Adrenal gland (tissue), 9 donors: ENCODE measurements at regions not wholly inside any gene's neighbourhood (a gene's known extent, or its start where the extent isn't known, plus 50 kb on each side); places are given as distances from the start of the nearest gene placed in this dataset.

Experiments
- DNase-seq, 7 donors: peaks; one replicate each; pipeline ENCODE4 v3.0.0-alpha.2; 2019 to 2020
- H3K27ac ChIP-seq, 5 donors: fragments of 200-600 bp; sonication (generic) in 4 of 5; 1 replicate in 3 of 5; 2 replicates in 2 of 5; pipeline versions ENCODE4 v1.5.1 to v1.8.0; 2016 to 2020; ENCODE audit warnings: mild to moderate bottlenecking in 1 of 5
- H3K27me3 ChIP-seq: fragments of 200-600 bp; 2 replicates; pipeline ENCODE4 v1.8.0; 2021
- H3K36me3 ChIP-seq, 2 donors: fragments of 200-600 bp; replicated peaks in 1 of 2; 1 replicate in 1 of 2; 2 replicates in 1 of 2; pipeline versions ENCODE4 v1.5.1 to v1.8.0; 2018 to 2022
- H3K4me1 ChIP-seq, 2 donors: fragments of 200-600 bp; replicated peaks in 1 of 2; 1 replicate in 1 of 2; 2 replicates in 1 of 2; pipeline versions ENCODE4 v1.5.1 to v1.8.0; 2018 to 2021
- H3K4me3 ChIP-seq, 4 donors: fragments of 200-600 bp; sonication (generic) in 3 of 4; one replicate each; pipeline ENCODE4 v1.5.1; 2016 to 2018
- H3K9me3 ChIP-seq, 3 donors: fragments of 200-600 bp; sonication (generic) in 1 of 3; replicated peaks in 1 of 3; 1 replicate in 2 of 3; 2 replicates in 1 of 3; pipeline versions ENCODE4 v1.5.1 to v1.8.0; 2016 to 2021
- CTCF ChIP-seq, 6 experiments: fragments of 450-650 bp in 4 of 6; fragments of 200-600 bp in 2 of 6; sonication (generic) in 1 of 6; IDR thresholded peaks; 1 replicate in 5 of 6; 2 replicates in 1 of 6; pipeline versions ENCODE4 v1.5.1 to v1.8.0; 2016 to 2021; ENCODE audit warnings: antibody characterized with exemption in 6 of 6, mild to moderate bottlenecking in 2 of 6, moderate library complexity in 1 of 6
- POLR2A ChIP-seq, 2 donors: fragments of 450-650 bp; IDR thresholded peaks; one replicate each; pipeline ENCODE4 v1.6.1; 2017; ENCODE audit warnings: antibody characterized with exemption in 2 of 2, mild to moderate bottlenecking in 2 of 2, moderate library complexity in 1 of 2
- WGBS, 4 donors: extraction: QIAGEN DNeasy Blood & Tissue Kit in 2 of 4; methylation state at CpG; one replicate each; pipeline versions ENCODE4 v1.1.5 to v1.1.7; 2013 to 2017; 5-methylcytosine and 5-hydroxymethylcytosine counted together
- intact Hi-C, 2 donors: fragments of 100-400 bp; cut with DNase I; formaldehyde crosslinking; loops; one replicate each; pipeline versions ENCODE4 v1.14.1 to v1.15.0; 2022 to 2023
- donor health status: healthy with polysubstance abuse.
- donor health status: Bipolar disorder and iron deficiency.
- donor health status: DM: yes; HTN: yes; CAD: no.
- donor health status: DM: no; HTN: no; CAD: no.
- donor health status: DM: no; HTN: no; CAD: no.

DNA sequence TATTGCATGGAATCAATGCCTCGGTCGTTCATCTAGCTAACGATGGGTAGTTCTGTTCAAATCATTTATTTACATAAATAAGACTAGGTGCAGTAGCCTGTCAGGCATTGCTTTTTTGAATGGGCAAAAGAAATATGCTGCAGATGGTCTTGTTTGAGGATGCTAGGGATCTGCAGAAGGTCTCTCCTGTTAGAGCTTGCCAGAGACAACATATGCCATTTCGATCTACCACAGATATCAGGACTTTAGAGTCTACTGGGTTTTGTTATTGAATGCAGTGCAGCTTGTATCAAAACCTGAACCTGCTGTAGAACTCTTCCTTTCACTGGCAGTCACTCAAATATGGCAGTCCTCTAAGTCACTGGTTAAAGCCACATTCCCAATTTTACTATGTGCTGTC, 381.1 kb upstream of the CDH10 start:
- H3K27ac ChIP-seq: no peak overlapping the region
- H3K9me3 ChIP-seq: no peaks in the 10 kb centered on the region
- intact Hi-C loops: no loop called here
- TF ChIP-seq POLR2A (IDR thresholded peaks at IDR 0.05) (no peak), CTCF (IDR thresholded peaks at IDR 0.05) (no peak)
- H3K27me3 ChIP-seq: no peaks in the 10 kb centered on the region
- H3K36me3 ChIP-seq: no peaks in the 10 kb centered on the region
- H3K4me1 ChIP-seq: no peaks in the 10 kb centered on the region
- WGBS, 4 donors: 65 to 79% (median 74%) methylated on average over 4 of the region's 4 CpGs
- no peak overlapping the region for H3K4me3 ChIP-seq
- DNase-seq: no peak

GRCh38 chr5:25020454-25020853, 375.7 kb upstream of the CDH10 start:
- Histone ChIP-seq H3K9me3 (no peaks in the 10 kb centered on the region), H3K27ac (no peak overlapping the region), H3K27me3 (no peaks in the 10 kb centered on the region), H3K36me3 (no peaks in the 10 kb centered on the region), H3K4me1 (no peaks in the 10 kb centered on the region), H3K4me3 (no peak overlapping the region)
- 42 to 48% (median 48%) methylated on average over 1 of the region's 1 CpG for WGBS, 4 donors
- TF ChIP-seq CTCF (IDR thresholded peaks at IDR 0.05) (no peak), POLR2A (IDR thresholded peaks at IDR 0.05) (no peak)
- intact Hi-C loops: no loop called here
- no peak for DNase-seq

GRCh38 chr5:25009063-25009462, 364.3 kb upstream of the CDH10 start:
- TF ChIP-seq CTCF (IDR thresholded peaks at IDR 0.05) (no peak), POLR2A (IDR thresholded peaks at IDR 0.05) (no peak)
- H3K9me3 ChIP-seq: no peaks in the 10 kb centered on the region
- no peak for DNase-seq
- 85 to 93% (median 86%) methylated on average over 9 of the region's 9 CpGs for WGBS, 4 donors
- no peak overlapping the region for H3K27ac ChIP-seq
- H3K27me3 ChIP-seq: no peaks in the 10 kb centered on the region
- H3K36me3 ChIP-seq: no peaks in the 10 kb centered on the region
- H3K4me3 ChIP-seq: no peak overlapping the region
- no peaks in the 10 kb centered on the region for H3K4me1 ChIP-seq
- intact Hi-C loops: no loop called here

DNA sequence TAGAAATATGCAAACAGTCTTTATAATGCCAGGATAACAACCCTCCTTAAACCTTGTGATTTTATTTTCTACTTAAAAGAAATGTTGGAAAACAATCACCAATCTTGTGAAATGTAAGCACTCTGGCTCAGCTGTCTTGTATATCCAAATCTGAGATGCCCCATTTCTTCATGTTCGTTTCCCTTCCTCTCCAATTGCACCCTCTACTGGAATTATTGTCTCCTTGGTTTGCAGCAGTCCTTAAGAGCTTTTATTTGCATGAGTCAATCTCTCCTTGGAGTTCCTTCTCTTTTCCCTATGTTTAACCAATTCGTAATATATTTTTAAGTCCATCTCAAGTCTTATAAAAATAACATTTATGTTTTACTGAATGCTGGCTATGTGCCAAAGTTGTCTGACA, 362.0 kb upstream of the CDH10 start:
- DNase-seq: no peak
- Histone ChIP-seq H3K27ac (no peak overlapping the region), H3K4me3 (no peak overlapping the region), H3K9me3 (no peaks in the 10 kb centered on the region), H3K36me3 (no peaks in the 10 kb centered on the region), H3K4me1 (no peaks in the 10 kb centered on the region), H3K27me3 (no peaks in the 10 kb centered on the region)
- intact Hi-C loops: no loop called here
- WGBS, 4 donors: 15 to 29% (median 21%) methylated on average over 2 of the region's 2 CpGs
- TF ChIP-seq POLR2A (IDR thresholded peaks at IDR 0.05) (no peak), CTCF (IDR thresholded peaks at IDR 0.05) (no peak)
